HCT116 (cell line): ENCODE measurements at regions not wholly inside any gene's neighbourhood (a gene's known extent, or its start where the extent isn't known, plus 50 kb on each side); places are given as distances from the start of the nearest gene placed in this dataset.

ENCODE experiments used
- ATAC-seq: fragments of 200-7000 bp; cut with Tn5 transposase; 2 replicates; pipeline ENCODE4 v1.9.1; 2020; ENCODE audit warnings: mild to moderate bottlenecking, moderate library complexity
- BruUV-seq: library from RNA; stranded (reverse); fragments of 400-500 nt; replicated peaks from 2 replicates; lab custom pipeline; 2021; lab: Mats Ljungman, UMichigan
- CTCF ChIA-PET: fragments of 300-600 bp; sonication (Branson Sonifier 250); formaldehyde crosslinking; loops from one replicate; lab custom pipeline; 2021; ENCODE audit warnings: antibody characterized with exemption; lab: Charles Lee
- POLR2A ChIA-PET: fragments of 300-600, 350-600 bp; sonication (Branson Sonifier 250); formaldehyde crosslinking; loops from one replicate; lab custom pipeline; 2021; ENCODE audit warnings: antibody characterized with exemption; lab: Charles Lee
- RAD21 ChIA-PET, 2 experiments: fragments of 300-600 bp; sonication (Branson Sonifier 250); formaldehyde crosslinking; loops; one replicate each; lab custom pipeline; 2023; ENCODE audit warnings: low total read pairs in 2 of 2; ENCODE audit not compliant: uncharacterized antibody in 2 of 2, unreplicated experiment in 2 of 2, low non-redundant PET in 1 of 2; lab: Charles Lee
- DNase-seq: peaks from one replicate; pipeline ENCODE4 v3.0.0-alpha.2; 2010; ENCODE audit warnings: low read depth, low spot score
- H2AFZ ChIP-seq: fragments of 200-600 bp; shearing (Covaris generic), sonication (generic); 2 replicates; pipeline ENCODE4 v1.6.1; 2017; ENCODE audit warnings: low read depth, mixed run types, mixed read lengths, antibody characterized with exemption, low read length; ENCODE audit not compliant: poor library complexity, severe bottlenecking
- H3K27ac ChIP-seq: 2 replicates; pipeline ENCODE4 v1.5.1; 2012; ENCODE audit warnings: low read depth, low read length
- H3K27me3 ChIP-seq: fragments of 200-600 bp; sonication (generic); 2 replicates; pipeline ENCODE4 v1.6.1; 2016; ENCODE audit warnings: mixed run types, low read length, mixed read lengths; ENCODE audit not compliant: insufficient read depth
- H3K36me3 ChIP-seq, 2 experiments: fragments of 200-500 bp in 1 of 2; fragments of 200-600 bp in 1 of 2; sonication (Bioruptor generic) in 1 of 2; sonication (generic) in 1 of 2; 2 replicates each; pipeline versions ENCODE4 v1.5.1 to v1.6.1; 2014 to 2016; ENCODE audit warnings: low read length in 2 of 2, inconsistent platforms in 1 of 2, mixed read lengths in 1 of 2, mixed run types in 1 of 2; ENCODE audit not compliant: insufficient read depth in 2 of 2, control insufficient read depth in 1 of 2
- H3K4me1 ChIP-seq, 2 experiments: fragments of 200-600 bp in 1 of 2; sonication (generic) in 1 of 2; 2 replicates each; pipeline versions ENCODE4 v1.5.1 to v1.6.1; 2012 to 2017; ENCODE audit warnings: low read length in 2 of 2, inconsistent platforms in 1 of 2, mild to moderate bottlenecking in 1 of 2, mixed read lengths in 1 of 2, mixed run types in 1 of 2, moderate library complexity in 1 of 2; ENCODE audit not compliant: insufficient read depth in 2 of 2, control insufficient read depth in 1 of 2
- H3K4me2 ChIP-seq: fragments of 200-600 bp; sonication (generic); 2 replicates; pipeline ENCODE4 v1.6.1; 2017; ENCODE audit warnings: mixed run types, low read length, mixed read lengths
- H3K4me3 ChIP-seq, 2 experiments: fragments of 200-600 bp in 1 of 2; sonication (generic) in 1 of 2; replicated peaks in 1 of 2; 2 replicates each; pipeline ENCODE4 v1.5.1; 2011 to 2016; ENCODE audit warnings: low read length in 2 of 2, control low read depth in 1 of 2, low read depth in 1 of 2, mild to moderate bottlenecking in 1 of 2, mixed read lengths in 1 of 2, mixed run types in 1 of 2
- H3K79me2 ChIP-seq: fragments of 200-600 bp; sonication (generic); 2 replicates; pipeline ENCODE4 v1.6.1; 2017; ENCODE audit warnings: mild to moderate bottlenecking, mixed run types, low read length, moderate library complexity, mixed read lengths; ENCODE audit not compliant: insufficient read depth
- H3K9ac ChIP-seq: fragments of 200-600 bp; sonication (generic); 2 replicates; pipeline ENCODE4 v1.6.1; 2016; ENCODE audit warnings: low read length, mixed read lengths
- H3K9me2 ChIP-seq: fragments of 200-600 bp; sonication (generic), shearing (Covaris generic); 2 replicates; pipeline ENCODE4 v1.6.1; 2017; ENCODE audit warnings: mixed run types, mild to moderate bottlenecking, moderate library complexity; ENCODE audit not compliant: insufficient read depth
- H3K9me3 ChIP-seq, 2 experiments: fragments of 200-500 bp in 1 of 2; fragments of 200-600 bp in 1 of 2; sonication (Bioruptor generic) in 1 of 2; sonication (generic) in 1 of 2; 2 replicates each; pipeline ENCODE4 v1.6.1; 2014 to 2017; ENCODE audit warnings: low read length in 2 of 2, mixed read lengths in 2 of 2, inconsistent platforms in 1 of 2, low read depth in 1 of 2, mild to moderate bottlenecking in 1 of 2, mixed run types in 1 of 2, moderate library complexity in 1 of 2; ENCODE audit not compliant: control insufficient read depth in 1 of 2, insufficient read depth in 1 of 2
- H4K20me1 ChIP-seq: fragments of 200-600 bp; sonication (generic), shearing (Covaris generic); 2 replicates; pipeline ENCODE4 v1.6.1; 2017; ENCODE audit warnings: mixed run types, mild to moderate bottlenecking, moderate library complexity; ENCODE audit not compliant: insufficient read depth
- ATF3 ChIP-seq: IDR thresholded peaks from 2 replicates; pipeline ENCODE4 v1.6.1; 2012
- CBX3 ChIP-seq: IDR thresholded peaks from 2 replicates; pipeline ENCODE4 v1.6.1; 2012; ENCODE audit warnings: low read depth
- CTCF ChIP-seq, 3 experiments: fragments of 200-600 bp in 1 of 3; sonication (generic) in 1 of 3; IDR thresholded peaks in 2 of 3; conservative IDR thresholded peaks in 1 of 3; 2 replicates each; pipeline ENCODE4 v1.5.1; 2012 to 2017; ENCODE audit warnings: low read depth in 2 of 3, low read length in 2 of 3, antibody characterized with exemption in 1 of 3, borderline replicate concordance in 1 of 3, control low read depth in 1 of 3, mild to moderate bottlenecking in 1 of 3, mixed read lengths in 1 of 3, mixed run types in 1 of 3, moderate library complexity in 1 of 3; ENCODE audit not compliant: insufficient read depth in 1 of 3
- EGR1 ChIP-seq: IDR thresholded peaks from 2 replicates; pipeline ENCODE4 v1.6.1; 2012; ENCODE audit warnings: low read depth
- EZH2 ChIP-seq: fragments of 200-600 bp; sonication (generic); IDR thresholded peaks from 2 replicates; pipeline ENCODE4 v1.6.1; 2017; ENCODE audit warnings: antibody characterized with exemption, mixed run types
- FOSL1 ChIP-seq: IDR thresholded peaks from 2 replicates; pipeline ENCODE4 v1.6.1; 2012; ENCODE audit warnings: low read depth
- JUND ChIP-seq: IDR thresholded peaks from 2 replicates; pipeline ENCODE4 v1.6.1; 2012
- RAD21 ChIP-seq: IDR thresholded peaks from 2 replicates; pipeline ENCODE4 v1.6.1; 2012; ENCODE audit warnings: low read depth, mild to moderate bottlenecking
- SIN3A ChIP-seq: IDR thresholded peaks from 2 replicates; pipeline ENCODE4 v1.6.1; 2012; ENCODE audit warnings: low read depth
- SP1 ChIP-seq: IDR thresholded peaks from 2 replicates; pipeline ENCODE4 v1.6.1; 2012; ENCODE audit warnings: low read depth
- SRF ChIP-seq: IDR thresholded peaks from 2 replicates; pipeline ENCODE4 v1.6.1; 2012; ENCODE audit warnings: low read depth
- TCF7L2 ChIP-seq: IDR thresholded peaks from 2 replicates; pipeline ENCODE4 v1.7.0; 2011; ENCODE audit warnings: borderline replicate concordance, inconsistent platforms; ENCODE audit not compliant: insufficient read depth, insufficient read length; ENCODE audit errors: extremely low read depth
- YY1 ChIP-seq: IDR thresholded peaks from 2 replicates; pipeline ENCODE4 v1.6.1; 2011; ENCODE audit warnings: low read length, low read depth, moderate library complexity, mild to moderate bottlenecking; ENCODE audit not compliant: insufficient replicate concordance; ENCODE audit errors: extremely low read depth
- ZFX ChIP-seq: fragments of 450-650 bp; IDR thresholded peaks from 2 replicates; pipeline ENCODE4 v1.6.1; 2017
- ZNF274 ChIP-seq: fragments of 200-500 bp; sonication (Bioruptor generic); IDR thresholded peaks from 2 replicates; pipeline ENCODE4 v1.6.1; 2014; ENCODE audit warnings: mild to moderate bottlenecking, low read depth, low read length, inconsistent platforms
- intact Hi-C: fragments of 100-400 bp; cut with micrococcal nuclease; formaldehyde crosslinking; loops from 2 replicates; pipeline ENCODE4 v1.10.0; 2022
- TF ChIP-seq, protein P1 (sequence below): IDR thresholded peaks from 2 replicates; pipeline ENCODE4 v1.6.1; 2012; ENCODE audit warnings: low read depth

GRCh38 chr7:68005992-68006391 lies 1009.4 kb downstream of the TYW1 start:
- no peaks in the 10 kb centered on the region for H3K4me1 ChIP-seq
- ChIA-PET CTCF (no interaction called here), POLR2A (no interaction called here), RAD21 (no interaction called here)
- H3K9me3 ChIP-seq = peaks cover 0 to 16% of the 10 kb centered on the region in 2 experiments; a peak in 1 of 4 replicates
- no peak overlapping the region for H3K4me3 ChIP-seq
- H3K36me3 ChIP-seq = no peaks in the 10 kb centered on the region
- intact Hi-C loops = no loop called here
- H3K27ac ChIP-seq = no peak overlapping the region
- H4K20me1 ChIP-seq = no peaks in the 10 kb centered on the region
- ATAC-seq (no peak), DNase-seq (no peak)
- no peaks in the 10 kb centered on the region for H3K9me2 ChIP-seq
- H3K79me2 ChIP-seq = no peaks in the 10 kb centered on the region
- H2AFZ ChIP-seq = no peak overlapping the region
- no peak overlapping the region for H3K9ac ChIP-seq
- H3K27me3 ChIP-seq = no peaks in the 10 kb centered on the region
- no TSS peak for BruUV-seq
- H3K4me2 ChIP-seq = no peak overlapping the region
- no peak for TF ChIP-seq ZFX
- TF ChIP-seq SP1 = no peak
- TF ChIP-seq FOSL1 = no peak
- no peak for TF ChIP-seq ATF3
- TF ChIP-seq EGR1 = no peak
- TF ChIP-seq YY1 = no peak
- TF ChIP-seq CBX3 = no peak
- no peak for TF ChIP-seq JUND
- no peak for TF ChIP-seq ZNF274
- no peak for TF ChIP-seq EZH2
- TF ChIP-seq, protein P1, sequence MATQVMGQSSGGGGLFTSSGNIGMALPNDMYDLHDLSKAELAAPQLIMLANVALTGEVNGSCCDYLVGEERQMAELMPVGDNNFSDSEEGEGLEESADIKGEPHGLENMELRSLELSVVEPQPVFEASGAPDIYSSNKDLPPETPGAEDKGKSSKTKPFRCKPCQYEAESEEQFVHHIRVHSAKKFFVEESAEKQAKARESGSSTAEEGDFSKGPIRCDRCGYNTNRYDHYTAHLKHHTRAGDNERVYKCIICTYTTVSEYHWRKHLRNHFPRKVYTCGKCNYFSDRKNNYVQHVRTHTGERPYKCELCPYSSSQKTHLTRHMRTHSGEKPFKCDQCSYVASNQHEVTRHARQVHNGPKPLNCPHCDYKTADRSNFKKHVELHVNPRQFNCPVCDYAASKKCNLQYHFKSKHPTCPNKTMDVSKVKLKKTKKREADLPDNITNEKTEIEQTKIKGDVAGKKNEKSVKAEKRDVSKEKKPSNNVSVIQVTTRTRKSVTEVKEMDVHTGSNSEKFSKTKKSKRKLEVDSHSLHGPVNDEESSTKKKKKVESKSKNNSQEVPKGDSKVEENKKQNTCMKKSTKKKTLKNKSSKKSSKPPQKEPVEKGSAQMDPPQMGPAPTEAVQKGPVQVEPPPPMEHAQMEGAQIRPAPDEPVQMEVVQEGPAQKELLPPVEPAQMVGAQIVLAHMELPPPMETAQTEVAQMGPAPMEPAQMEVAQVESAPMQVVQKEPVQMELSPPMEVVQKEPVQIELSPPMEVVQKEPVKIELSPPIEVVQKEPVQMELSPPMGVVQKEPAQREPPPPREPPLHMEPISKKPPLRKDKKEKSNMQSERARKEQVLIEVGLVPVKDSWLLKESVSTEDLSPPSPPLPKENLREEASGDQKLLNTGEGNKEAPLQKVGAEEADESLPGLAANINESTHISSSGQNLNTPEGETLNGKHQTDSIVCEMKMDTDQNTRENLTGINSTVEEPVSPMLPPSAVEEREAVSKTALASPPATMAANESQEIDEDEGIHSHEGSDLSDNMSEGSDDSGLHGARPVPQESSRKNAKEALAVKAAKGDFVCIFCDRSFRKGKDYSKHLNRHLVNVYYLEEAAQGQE = no peak
- no peak for TF ChIP-seq TCF7L2
- TF ChIP-seq SIN3A = no peak
- no peak for TF ChIP-seq CTCF (IDR thresholded peaks at IDR 0.05 in 2 of 3, conservative IDR thresholded peaks at IDR 0.05 in 1 of 3; ENCODE audit: borderline replicate concordance in 1 of 3, insufficient read depth in 1 of 3, low read depth in 2 of 3, low read length in 2 of 3)
- TF ChIP-seq SRF = no peak
- TF ChIP-seq RAD21 = no peak
- TF ChIP-seq, all 23 proteins: peak for 0
